VCaP (cell line): ENCODE measurements at regions not wholly inside any gene's neighbourhood (a gene's known extent, or its start where the extent isn't known, plus 50 kb on each side); places are given as distances from the start of the nearest gene placed in this dataset.
"Not testable (repeated sequence)": the region's sequence is repeated elsewhere in the genome, so short reads cannot be mapped to it uniquely, and the experiment has no call there.

Source experiments
- H3K27ac ChIP-seq: fragments of 450-650 bp; 2 replicates; pipeline ENCODE4 v1.5.1; 2017
- TF ChIP-seq, protein P1 (sequence below): fragments of 450-650 bp; conservative IDR thresholded peaks from 2 replicates; pipeline ENCODE4 v1.5.1; 2017; ENCODE audit warnings: mild to moderate bottlenecking, moderate library complexity

DNA sequence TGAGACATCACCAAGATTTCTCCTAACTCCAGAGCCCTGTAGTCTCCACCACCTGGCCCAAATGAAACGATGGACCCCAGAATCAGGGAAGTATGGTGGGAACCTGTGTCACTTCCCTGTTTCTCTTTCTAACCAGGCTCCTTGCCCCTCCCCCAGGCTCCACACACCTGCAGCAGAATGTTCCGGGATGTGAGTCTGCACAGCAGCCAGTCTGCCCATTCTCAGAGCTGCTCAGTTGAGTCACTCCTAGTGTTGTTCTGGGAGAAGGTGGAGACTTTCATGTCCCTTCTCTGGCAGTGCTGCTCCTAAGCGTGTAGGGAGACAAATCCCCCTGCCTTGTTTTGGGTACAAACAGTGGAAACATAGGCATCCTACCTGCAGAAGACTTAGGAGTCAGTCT lies 76.0 kb upstream of the XPA start:
- H3K27ac ChIP-seq, result no peak overlapping the region
- TF ChIP-seq, protein P1, sequence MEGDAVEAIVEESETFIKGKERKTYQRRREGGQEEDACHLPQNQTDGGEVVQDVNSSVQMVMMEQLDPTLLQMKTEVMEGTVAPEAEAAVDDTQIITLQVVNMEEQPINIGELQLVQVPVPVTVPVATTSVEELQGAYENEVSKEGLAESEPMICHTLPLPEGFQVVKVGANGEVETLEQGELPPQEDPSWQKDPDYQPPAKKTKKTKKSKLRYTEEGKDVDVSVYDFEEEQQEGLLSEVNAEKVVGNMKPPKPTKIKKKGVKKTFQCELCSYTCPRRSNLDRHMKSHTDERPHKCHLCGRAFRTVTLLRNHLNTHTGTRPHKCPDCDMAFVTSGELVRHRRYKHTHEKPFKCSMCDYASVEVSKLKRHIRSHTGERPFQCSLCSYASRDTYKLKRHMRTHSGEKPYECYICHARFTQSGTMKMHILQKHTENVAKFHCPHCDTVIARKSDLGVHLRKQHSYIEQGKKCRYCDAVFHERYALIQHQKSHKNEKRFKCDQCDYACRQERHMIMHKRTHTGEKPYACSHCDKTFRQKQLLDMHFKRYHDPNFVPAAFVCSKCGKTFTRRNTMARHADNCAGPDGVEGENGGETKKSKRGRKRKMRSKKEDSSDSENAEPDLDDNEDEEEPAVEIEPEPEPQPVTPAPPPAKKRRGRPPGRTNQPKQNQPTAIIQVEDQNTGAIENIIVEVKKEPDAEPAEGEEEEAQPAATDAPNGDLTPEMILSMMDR, result no peak

DNA sequence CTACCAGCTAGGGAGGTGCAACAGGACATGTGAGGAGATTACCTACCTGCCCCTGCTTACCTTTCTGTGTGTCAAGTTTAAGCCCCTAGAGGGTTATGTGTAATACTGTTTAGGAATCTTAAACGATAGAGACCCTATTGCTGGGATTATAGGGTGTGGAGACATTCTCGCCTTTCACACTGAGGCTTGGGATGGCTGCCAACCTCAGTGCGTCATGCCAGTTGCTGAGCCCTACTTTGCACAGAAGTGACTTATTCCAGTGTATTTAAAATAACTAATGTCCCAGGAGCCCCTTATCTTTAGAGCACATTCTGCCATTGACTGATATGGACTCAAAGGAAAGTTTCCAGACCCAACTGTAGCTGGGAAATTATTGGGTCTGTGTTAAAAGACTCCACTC lies 76.6 kb upstream of the XPA start:
- TF ChIP-seq, protein P1, result no peak
- H3K27ac ChIP-seq, result no peak overlapping the region

DNA sequence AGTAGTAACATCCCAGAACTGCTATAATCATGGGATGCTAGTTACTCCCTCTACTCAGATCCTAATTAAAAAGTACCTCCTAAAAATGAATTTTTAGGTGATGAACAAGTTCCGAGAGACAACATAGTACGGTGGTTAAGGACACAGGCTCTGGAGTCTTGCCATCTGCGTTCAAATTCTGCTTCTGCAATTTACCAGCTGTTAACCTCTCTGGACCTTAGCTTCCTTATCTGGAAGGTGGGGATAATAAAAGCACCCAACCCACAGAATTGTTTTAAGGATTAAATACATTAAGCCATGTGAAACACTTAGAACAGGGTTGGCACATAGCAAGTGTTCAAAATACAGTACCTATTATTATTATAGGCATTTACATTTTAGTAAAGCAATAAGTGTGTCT lies 77.5 kb upstream of the XPA start:
- no peak overlapping the region for H3K27ac ChIP-seq
- TF ChIP-seq, protein P1, result no peak

DNA sequence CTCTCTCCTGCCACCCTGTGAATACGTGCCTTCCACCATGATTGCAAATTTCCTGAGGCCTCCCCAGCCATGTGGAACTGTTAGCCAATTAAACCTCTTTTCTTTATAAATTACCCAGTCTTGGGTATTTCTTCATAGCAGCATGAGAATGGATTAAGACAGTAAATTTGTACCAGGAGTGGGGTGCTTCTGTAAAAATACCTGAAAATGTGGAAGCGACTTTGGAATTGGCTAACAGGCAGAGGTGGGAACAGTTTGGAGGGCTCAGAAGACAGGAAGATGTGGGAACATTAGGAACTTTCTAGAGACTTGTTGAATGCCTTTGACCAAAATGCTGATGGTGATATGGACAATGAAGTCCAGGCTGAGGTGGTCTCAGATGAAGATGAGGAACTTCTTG lies 74.3 kb upstream of the FOXE1 start:
- not testable (repeated sequence) for H3K27ac ChIP-seq

DNA sequence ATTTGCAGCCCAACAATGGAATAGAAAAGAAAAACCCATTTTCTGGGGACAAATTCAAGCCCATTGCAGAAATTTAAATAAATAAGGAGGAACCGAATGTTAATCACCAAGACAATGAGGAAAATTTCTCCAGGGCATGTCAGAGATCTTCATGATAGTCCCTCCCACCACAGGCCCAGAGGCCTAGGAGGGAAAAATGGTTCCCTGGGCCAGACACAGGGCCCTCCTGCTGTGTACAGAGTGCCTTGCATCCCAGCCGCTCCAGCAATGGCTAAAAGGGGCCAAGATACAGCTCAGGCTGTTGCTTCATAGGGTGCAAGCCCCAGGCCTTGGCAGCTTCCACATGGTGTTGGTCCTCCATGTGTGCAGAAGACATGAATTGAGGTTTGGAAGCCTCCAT lies 73.4 kb upstream of the FOXE1 start:
- H3K27ac ChIP-seq, result no peak overlapping the region
- TF ChIP-seq, protein P1, result no peak

DNA sequence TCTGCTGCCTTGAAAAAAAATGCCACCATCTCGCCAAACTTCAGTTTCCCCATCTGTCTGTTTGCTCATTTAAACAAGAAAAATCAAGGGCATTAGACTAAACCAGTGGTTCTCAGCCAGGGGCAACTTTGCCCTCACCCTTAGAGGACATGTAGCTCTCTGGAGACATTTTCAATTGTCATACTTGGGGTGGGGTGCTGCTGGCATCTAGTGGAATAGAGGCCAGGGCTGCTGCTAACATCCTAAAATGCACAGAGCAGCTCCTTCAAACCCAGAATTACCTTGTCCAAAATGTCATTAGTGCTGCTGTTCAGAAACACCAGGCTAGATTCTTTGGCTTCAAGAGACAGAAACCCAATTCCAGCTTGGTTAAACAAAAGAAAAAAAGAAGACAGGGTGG lies 71.1 kb upstream of the FOXE1 start:
- TF ChIP-seq, protein P1, result no peak
- no peak overlapping the region for H3K27ac ChIP-seq

DNA sequence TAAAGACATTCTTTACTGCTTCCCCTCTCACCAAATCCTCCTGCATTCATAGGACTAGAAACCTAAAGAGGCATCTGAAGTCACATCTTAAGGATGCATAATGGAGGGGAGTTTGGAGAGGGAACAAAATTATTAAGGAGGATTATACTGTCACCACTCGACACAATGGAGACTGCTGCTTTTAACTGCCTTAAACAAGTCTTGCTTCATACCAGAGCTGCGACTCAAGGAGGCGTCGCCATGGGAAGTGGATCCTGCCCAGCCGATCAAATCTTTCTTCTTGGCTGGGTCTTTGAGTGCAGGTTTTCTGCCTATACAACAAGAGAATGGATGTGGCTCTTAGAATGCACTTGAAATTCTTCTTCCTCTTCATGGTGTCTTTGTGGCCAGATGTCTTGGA lies 66.7 kb upstream of the FOXE1 start:
- no peak overlapping the region for H3K27ac ChIP-seq
- TF ChIP-seq, protein P1, result no peak

DNA sequence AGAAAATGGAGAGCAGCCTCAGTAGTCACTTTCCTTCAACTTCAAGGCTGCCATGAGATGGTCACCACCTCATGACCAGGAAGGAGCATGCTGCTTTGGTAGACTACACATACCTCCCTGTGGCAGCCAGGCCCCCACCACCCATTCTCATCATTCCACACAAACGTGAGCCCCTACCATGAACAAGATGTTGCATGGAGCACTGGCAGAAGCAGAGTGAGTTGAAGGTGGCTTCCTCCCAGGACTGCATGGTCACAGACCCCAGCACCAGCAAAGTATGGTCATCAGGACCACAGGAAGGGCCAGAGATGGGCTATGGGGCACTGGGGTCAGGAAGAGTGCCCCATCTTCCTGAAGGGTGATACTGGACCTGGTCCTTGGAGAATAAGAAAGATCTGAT lies 65.5 kb upstream of the FOXE1 start:
- TF ChIP-seq, protein P1, result no peak
- H3K27ac ChIP-seq, result no peak overlapping the region
